ENCODE measurements at regions not wholly inside any gene's neighbourhood (a gene's known extent, or its start where the extent isn't known, plus 50 kb on each side); places are given as distances from the start of the nearest gene placed in this dataset.

DNA sequence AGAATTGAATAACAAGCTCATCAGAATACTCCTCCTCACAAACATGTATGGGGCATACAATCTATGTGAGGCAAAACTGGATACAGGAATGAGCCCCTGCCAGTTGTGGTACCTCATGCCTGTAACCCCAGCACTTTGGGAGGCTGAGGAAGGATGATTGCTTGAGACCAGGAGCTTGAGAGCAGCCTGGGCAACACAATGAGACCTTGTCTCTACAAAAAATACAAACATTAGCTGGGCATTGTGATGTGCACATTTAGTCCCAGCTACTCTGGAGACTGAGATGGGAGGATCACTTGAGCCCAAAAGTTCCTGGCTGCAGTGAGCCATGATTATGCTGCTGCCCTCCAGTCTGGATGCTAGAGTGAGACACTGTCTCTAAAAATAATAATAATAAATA is 611.0 kb downstream of the NLGN4X start:
- FAIRE-seq (no peak), DNase-seq (ENCODE audit: low read depth in 1 of 2, low spot score in 1 of 2) (no peak), ATAC-seq (no peak)
- TF ChIP-seq RFX5 (IDR thresholded peaks at IDR 0.05) (no peak), KDM1A (IDR thresholded peaks at IDR 0.05; ENCODE audit: low read depth) (no peak), MYC (IDR thresholded peaks at IDR 0.05; ENCODE audit: borderline replicate concordance, low read length) (no peak), GATA3 (IDR thresholded peaks at IDR 0.05; ENCODE audit: borderline replicate concordance) (no peak), MAFK (IDR thresholded peaks at IDR 0.05; ENCODE audit: partially characterized antibody) (no peak), MAZ (IDR thresholded peaks at IDR 0.05; ENCODE audit: borderline replicate concordance, low read depth, low read length) (no peak), NR3C1 (IDR thresholded peaks at IDR 0.05) (no peak)
- no peaks in the 10 kb centered on the region for H3K4me1 ChIP-seq
- H3K9me3 ChIP-seq = no peaks in the 10 kb centered on the region
- no peak overlapping the region for H3K4me3 ChIP-seq
- no peak overlapping the region for H3K4me2 ChIP-seq
- no peak overlapping the region for H3K27ac ChIP-seq
- POLR2A ChIA-PET = no interaction called here
- CTCF ChIA-PET = no interaction called here

DNA sequence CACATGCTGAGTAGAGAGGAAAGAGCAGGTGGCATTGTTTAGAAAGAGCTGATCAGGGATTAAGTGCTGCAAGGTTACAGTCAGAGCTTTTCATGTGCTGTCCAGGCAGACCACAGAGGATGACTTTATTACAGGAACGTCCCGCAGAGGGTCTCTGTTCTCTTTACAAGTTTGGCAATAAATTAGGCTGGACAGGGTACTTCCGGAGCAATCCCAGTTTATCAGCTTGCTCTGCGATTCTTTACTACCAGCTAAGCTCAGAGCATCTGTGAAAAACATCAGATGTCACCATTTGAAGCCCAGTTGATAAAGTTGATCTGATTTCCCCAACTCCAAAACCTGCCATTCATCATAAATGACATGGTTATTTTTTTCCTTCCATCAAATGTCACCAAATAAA is 633.1 kb downstream of the NLGN4X start:
- Histone ChIP-seq H3K9me3 (no peaks in the 10 kb centered on the region), H3K4me2 (no peak overlapping the region), H3K27ac (no peak overlapping the region), H3K4me1 (no peaks in the 10 kb centered on the region), H3K4me3 (no peak overlapping the region)
- POLR2A ChIA-PET = no interaction called here
- CTCF ChIA-PET = no interaction called here
- 15% methylated on average over 4 of the region's 4 CpGs for WGBS (ENCODE audit: missing lambda C conversion rate)
- TF ChIP-seq RNF2 (IDR thresholded peaks at IDR 0.05; ENCODE audit: borderline replicate concordance, low read depth) = no peak
- TF ChIP-seq MAZ (IDR thresholded peaks at IDR 0.05; ENCODE audit: borderline replicate concordance, low read depth, low read length) = no peak
- no peak for TF ChIP-seq HOXB13 (CRISPR knock-in tag; IDR thresholded peaks at IDR 0.05; ENCODE audit: low read depth)
- TF ChIP-seq, protein P1, sequence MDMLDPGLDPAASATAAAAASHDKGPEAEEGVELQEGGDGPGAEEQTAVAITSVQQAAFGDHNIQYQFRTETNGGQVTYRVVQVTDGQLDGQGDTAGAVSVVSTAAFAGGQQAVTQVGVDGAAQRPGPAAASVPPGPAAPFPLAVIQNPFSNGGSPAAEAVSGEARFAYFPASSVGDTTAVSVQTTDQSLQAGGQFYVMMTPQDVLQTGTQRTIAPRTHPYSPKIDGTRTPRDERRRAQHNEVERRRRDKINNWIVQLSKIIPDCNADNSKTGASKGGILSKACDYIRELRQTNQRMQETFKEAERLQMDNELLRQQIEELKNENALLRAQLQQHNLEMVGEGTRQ (IDR thresholded peaks at IDR 0.05) = no peak
- TF ChIP-seq NFE2L2 (conservative IDR thresholded peaks at IDR 0.05; ENCODE audit: low read length) = no peak
- TF ChIP-seq, protein P2, sequence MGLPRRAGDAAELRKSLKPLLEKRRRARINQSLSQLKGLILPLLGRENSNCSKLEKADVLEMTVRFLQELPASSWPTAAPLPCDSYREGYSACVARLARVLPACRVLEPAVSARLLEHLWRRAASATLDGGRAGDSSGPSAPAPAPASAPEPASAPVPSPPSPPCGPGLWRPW (IDR thresholded peaks at IDR 0.05) = no peak
- no peak for TF ChIP-seq HEYL (CRISPR knock-in tag; IDR thresholded peaks at IDR 0.05)
- TF ChIP-seq FOXS1 (CRISPR knock-in tag; IDR thresholded peaks at IDR 0.05) = no peak
- no peak for TF ChIP-seq POLR2A (IDR thresholded peaks at IDR 0.05; ENCODE audit: low read length)
- no peak for TF ChIP-seq JUN (IDR thresholded peaks at IDR 0.05)
- no peak for TF ChIP-seq JUNB (IDR thresholded peaks at IDR 0.05)
- TF ChIP-seq ZC3H11A (IDR thresholded peaks at IDR 0.05) = no peak
- TF ChIP-seq SREBF2 (IDR thresholded peaks at IDR 0.05) = no peak
- TF ChIP-seq CBX8 (IDR thresholded peaks at IDR 0.05) = no peak
- TF ChIP-seq ESRRA (IDR thresholded peaks at IDR 0.05; ENCODE audit: borderline replicate concordance, low read length) = no peak
- TF ChIP-seq RAD21 (conservative IDR thresholded peaks at IDR 0.05 in 1 of 2, IDR thresholded peaks at IDR 0.05 in 1 of 2) = no peak
- TF ChIP-seq BHLHE40 (IDR thresholded peaks at IDR 0.05; ENCODE audit: low read depth, low read length) = no peak
- no peak for TF ChIP-seq EHMT2 (IDR thresholded peaks at IDR 0.05; ENCODE audit: low read depth)
- TF ChIP-seq, protein P3, sequence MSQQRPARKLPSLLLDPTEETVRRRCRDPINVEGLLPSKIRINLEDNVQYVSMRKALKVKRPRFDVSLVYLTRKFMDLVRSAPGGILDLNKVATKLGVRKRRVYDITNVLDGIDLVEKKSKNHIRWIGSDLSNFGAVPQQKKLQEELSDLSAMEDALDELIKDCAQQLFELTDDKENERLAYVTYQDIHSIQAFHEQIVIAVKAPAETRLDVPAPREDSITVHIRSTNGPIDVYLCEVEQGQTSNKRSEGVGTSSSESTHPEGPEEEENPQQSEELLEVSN (IDR thresholded peaks at IDR 0.05; ENCODE audit: borderline replicate concordance, low read depth) = no peak
- DNase-seq (ENCODE audit: low read depth in 1 of 2, low spot score in 1 of 2) (no peak), ATAC-seq (no peak), FAIRE-seq (no peak)

DNA sequence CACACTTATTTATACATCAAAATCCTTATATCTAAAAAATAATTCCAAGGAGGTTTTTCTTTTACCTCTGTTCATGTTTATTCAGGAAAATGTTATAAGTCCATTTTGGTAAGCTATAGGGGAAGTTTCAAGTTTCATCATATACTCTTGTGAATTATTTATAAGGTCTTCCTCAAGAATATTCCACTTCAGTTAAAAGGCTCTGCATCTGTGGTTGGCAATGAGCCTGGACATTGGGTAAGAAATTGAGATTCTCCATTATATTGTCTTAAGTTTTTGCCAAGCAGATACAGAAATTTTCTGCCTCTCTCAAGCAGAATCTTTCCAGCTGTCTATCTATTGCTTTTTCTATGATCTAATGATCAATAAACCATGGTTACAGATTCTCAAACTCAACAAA is 641.9 kb downstream of the NLGN4X start:
- FAIRE-seq = peak; percentile 39
- ChIA-PET CTCF (no interaction called here), POLR2A (no interaction called here)
- TF ChIP-seq NPAS2 (CRISPR knock-in tag; IDR thresholded peaks at IDR 0.05; ENCODE audit: borderline replicate concordance) = no peak
- no peak for TF ChIP-seq POLR2A (IDR thresholded peaks at IDR 0.05; ENCODE audit: low read length)
- TF ChIP-seq RCOR1 (IDR thresholded peaks at IDR 0.05; ENCODE audit: low read depth, low read length) = no peak
- no peak for TF ChIP-seq EHF (CRISPR knock-in tag; IDR thresholded peaks at IDR 0.05)
- no peak for TF ChIP-seq SREBF2 (IDR thresholded peaks at IDR 0.05)
- TF ChIP-seq, protein P4, sequence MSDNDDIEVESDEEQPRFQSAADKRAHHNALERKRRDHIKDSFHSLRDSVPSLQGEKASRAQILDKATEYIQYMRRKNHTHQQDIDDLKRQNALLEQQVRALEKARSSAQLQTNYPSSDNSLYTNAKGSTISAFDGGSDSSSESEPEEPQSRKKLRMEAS (IDR thresholded peaks at IDR 0.05) = no peak
- TF ChIP-seq, protein P5, sequence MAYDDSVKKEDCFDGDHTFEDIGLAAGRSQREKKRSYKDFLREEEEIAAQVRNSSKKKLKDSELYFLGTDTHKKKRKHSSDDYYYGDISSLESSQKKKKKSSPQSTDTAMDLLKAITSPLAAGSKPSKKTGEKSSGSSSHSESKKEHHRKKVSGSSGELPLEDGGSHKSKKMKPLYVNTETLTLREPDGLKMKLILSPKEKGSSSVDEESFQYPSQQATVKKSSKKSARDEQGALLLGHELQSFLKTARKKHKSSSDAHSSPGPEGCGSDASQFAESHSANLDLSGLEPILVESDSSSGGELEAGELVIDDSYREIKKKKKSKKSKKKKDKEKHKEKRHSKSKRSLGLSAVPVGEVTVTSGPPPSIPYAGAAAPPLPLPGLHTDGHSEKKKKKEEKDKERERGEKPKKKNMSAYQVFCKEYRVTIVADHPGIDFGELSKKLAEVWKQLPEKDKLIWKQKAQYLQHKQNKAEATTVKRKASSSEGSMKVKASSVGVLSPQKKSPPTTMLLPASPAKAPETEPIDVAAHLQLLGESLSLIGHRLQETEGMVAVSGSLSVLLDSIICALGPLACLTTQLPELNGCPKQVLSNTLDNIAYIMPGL (CRISPR knock-in tag; IDR thresholded peaks at IDR 0.05; ENCODE audit: borderline replicate concordance) = no peak
- TF ChIP-seq CBX2 (IDR thresholded peaks at IDR 0.05; ENCODE audit: borderline replicate concordance, low read depth) = no peak
- TF ChIP-seq, protein P1 (IDR thresholded peaks at IDR 0.05) = no peak
- TF ChIP-seq, protein P2 (IDR thresholded peaks at IDR 0.05) = no peak
- TF ChIP-seq RNF2 (IDR thresholded peaks at IDR 0.05; ENCODE audit: borderline replicate concordance, low read depth) = no peak
- Histone ChIP-seq H3K4me3 (no peak overlapping the region), H3K27ac (no peak overlapping the region), H3K9me3 (no peaks in the 10 kb centered on the region), H3K4me1 (no peaks in the 10 kb centered on the region), H3K4me2 (no peak overlapping the region)
- DNase-seq (ENCODE audit: low read depth in 1 of 2, low spot score in 1 of 2) = no peak
- no peak for ATAC-seq

Measured in A549 (cell line).